ENCODE measurements at regions not wholly inside any gene's neighbourhood (a gene's known extent, or its start where the extent isn't known, plus 50 kb on each side); places are given as distances from the start of the nearest gene placed in this dataset.

DNA sequence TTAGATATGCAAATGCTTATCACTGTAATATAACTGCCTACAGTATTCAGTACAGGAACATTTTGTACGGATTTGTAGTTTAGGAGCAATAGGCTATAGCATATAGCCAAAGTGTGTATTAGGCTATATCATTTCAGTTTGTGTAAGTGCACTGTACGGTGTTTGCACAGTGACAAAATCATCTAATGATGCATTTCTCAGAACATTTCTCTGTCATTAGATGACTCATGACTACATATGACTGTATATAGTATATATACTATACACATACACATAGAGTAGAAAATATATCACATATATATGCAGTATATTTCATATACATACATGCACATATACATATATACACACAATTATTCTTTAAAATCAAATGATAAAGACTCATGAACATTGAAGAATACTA is 158.4 kb downstream of the PTCHD4 start (continued):
- TF ChIP-seq KAT7 (CRISPR knock-in tag; IDR thresholded peaks at IDR 0.05; ENCODE audit: borderline replicate concordance) (no peak), ZSCAN30 (CRISPR knock-in tag; IDR thresholded peaks at IDR 0.05) (no peak), NR2F2 (IDR thresholded peaks at IDR 0.05; ENCODE audit: borderline replicate concordance, low read depth) (no peak), NFYC (CRISPR knock-in tag; IDR thresholded peaks at IDR 0.05) (no peak)

DNA sequence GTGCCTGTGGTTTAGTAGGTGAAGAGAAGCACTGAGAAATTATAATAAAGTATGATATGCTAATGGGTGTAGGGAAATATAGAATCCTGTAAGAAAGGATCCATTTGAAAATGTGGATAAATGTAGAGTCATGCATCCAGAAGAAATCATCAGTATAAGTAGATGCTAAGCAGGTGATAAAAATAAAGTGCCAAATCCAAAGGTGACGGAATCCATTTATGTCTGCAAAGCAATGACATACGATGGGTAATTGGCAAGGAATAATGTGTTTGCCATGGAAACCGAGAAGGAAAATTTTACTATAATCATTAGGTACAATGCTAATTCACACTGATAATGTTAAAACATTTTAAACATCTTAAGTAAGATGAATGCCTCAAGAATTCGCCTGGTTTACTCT is 163.0 kb downstream of the OPN5 start:
- Histone ChIP-seq H3K9me3 (ENCODE audit: low read length) (no peaks in the 10 kb centered on the region), H3K4me1 (ENCODE audit: insufficient read depth, low read length) (no peaks in the 10 kb centered on the region), H3K4me3 (replicated peaks in 1 of 3; ENCODE audit: insufficient read depth in 1 of 3, low read depth in 2 of 3, low read length in 3 of 3) (no peak overlapping the region), H2AFZ (ENCODE audit: low read length) (no peak overlapping the region), H3K9ac (ENCODE audit: insufficient read depth, low read depth, low read length) (no peak overlapping the region), H4K20me1 (ENCODE audit: insufficient read depth, low read length) (no peaks in the 10 kb centered on the region; the same call in 1 of the 2 replicates), H3K27me3 (ENCODE audit: control insufficient read depth in 1 of 2, insufficient read depth in 2 of 2, low read length in 2 of 2) (no peaks in the 10 kb centered on the region), H3K36me3 (replicated peaks in 1 of 2; ENCODE audit: control insufficient read depth in 1 of 2, insufficient read depth in 2 of 2, low read length in 2 of 2) (peaks cover 7% of the 10 kb centered on the region in 2 experiments; a peak in 4 of 5 replicates), H3K27ac (ENCODE audit: extremely low read length, insufficient read depth, low read length) (no peak overlapping the region), H3K4me2 (ENCODE audit: low read depth, low read length) (no peak overlapping the region), H3K79me2 (ENCODE audit: insufficient read depth, low read length) (no peaks in the 10 kb centered on the region)
- BruUV-seq (replicated peaks) = no TSS peak
- intact Hi-C loops (cut with micrococcal nuclease; ENCODE audit: unreplicated experiment) = no loop called here
- DNase-seq (ENCODE audit: low spot score) (no peak), FAIRE-seq (no peak), ATAC-seq (no peak)
- WGBS (ENCODE audit: low lambda C conversion rate) = 77% methylated on average over 4 of the region's 4 CpGs
- in situ Hi-C loops (cut with HindIII; ENCODE audit: extremely low pct_ligation_motif_present, low pct_unique_long_range_greater_than_20kb) = no loop called here
- CTCF ChIA-PET (ENCODE audit: low intra/inter-chr PET ratio, low total read pairs) = no interaction called here
- TF ChIP-seq SMAD1 (CRISPR knock-in tag; IDR thresholded peaks at IDR 0.05; ENCODE audit: borderline replicate concordance, low read depth) (no peak), KLF13 (CRISPR knock-in tag; IDR thresholded peaks at IDR 0.05) (no peak), U2AF1 (optimal IDR thresholded peaks at IDR 0.05; ENCODE audit: low read depth, low read length) (no peak), SKI (IDR thresholded peaks at IDR 0.05; ENCODE audit: partially characterized antibody) (no peak), ZNF205 (CRISPR knock-in tag; IDR thresholded peaks at IDR 0.05) (no peak), ZNF777 (CRISPR knock-in tag; IDR thresholded peaks at IDR 0.05) (no peak), STAT5B (CRISPR knock-in tag; IDR thresholded peaks at IDR 0.05) (no peak), JARID2 (CRISPR knock-in tag; IDR thresholded peaks at IDR 0.05; ENCODE audit: insufficient replicate concordance) (no peak), JUNB (CRISPR knock-in tag; IDR thresholded peaks at IDR 0.05; ENCODE audit: borderline replicate concordance) (no peak), ZNF703 (CRISPR knock-in tag; IDR thresholded peaks at IDR 0.05; ENCODE audit: borderline replicate concordance) (no peak), ZNF816 (CRISPR knock-in tag; IDR thresholded peaks at IDR 0.05; ENCODE audit: borderline replicate concordance) (no peak), LCORL (IDR thresholded peaks at IDR 0.05) (no peak), LCORL (CRISPR knock-in tag; IDR thresholded peaks at IDR 0.05) (no peak), NFKBIZ (CRISPR knock-in tag; IDR thresholded peaks at IDR 0.05) (no peak), POLR2A (IDR thresholded peaks at IDR 0.05; ENCODE audit: insufficient read depth in 1 of 2, low read depth in 2 of 2, low read length in 2 of 2) (no peak)
- TF ChIP-seq, protein P1, sequence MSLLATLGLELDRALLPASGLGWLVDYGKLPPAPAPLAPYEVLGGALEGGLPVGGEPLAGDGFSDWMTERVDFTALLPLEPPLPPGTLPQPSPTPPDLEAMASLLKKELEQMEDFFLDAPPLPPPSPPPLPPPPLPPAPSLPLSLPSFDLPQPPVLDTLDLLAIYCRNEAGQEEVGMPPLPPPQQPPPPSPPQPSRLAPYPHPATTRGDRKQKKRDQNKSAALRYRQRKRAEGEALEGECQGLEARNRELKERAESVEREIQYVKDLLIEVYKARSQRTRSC (CRISPR knock-in tag; IDR thresholded peaks at IDR 0.05; ENCODE audit: low read depth) = no peak
- TF ChIP-seq, protein P2, sequence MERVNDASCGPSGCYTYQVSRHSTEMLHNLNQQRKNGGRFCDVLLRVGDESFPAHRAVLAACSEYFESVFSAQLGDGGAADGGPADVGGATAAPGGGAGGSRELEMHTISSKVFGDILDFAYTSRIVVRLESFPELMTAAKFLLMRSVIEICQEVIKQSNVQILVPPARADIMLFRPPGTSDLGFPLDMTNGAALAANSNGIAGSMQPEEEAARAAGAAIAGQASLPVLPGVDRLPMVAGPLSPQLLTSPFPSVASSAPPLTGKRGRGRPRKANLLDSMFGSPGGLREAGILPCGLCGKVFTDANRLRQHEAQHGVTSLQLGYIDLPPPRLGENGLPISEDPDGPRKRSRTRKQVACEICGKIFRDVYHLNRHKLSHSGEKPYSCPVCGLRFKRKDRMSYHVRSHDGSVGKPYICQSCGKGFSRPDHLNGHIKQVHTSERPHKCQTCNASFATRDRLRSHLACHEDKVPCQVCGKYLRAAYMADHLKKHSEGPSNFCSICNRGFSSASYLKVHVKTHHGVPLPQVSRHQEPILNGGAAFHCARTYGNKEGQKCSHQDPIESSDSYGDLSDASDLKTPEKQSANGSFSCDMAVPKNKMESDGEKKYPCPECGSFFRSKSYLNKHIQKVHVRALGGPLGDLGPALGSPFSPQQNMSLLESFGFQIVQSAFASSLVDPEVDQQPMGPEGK (CRISPR knock-in tag; IDR thresholded peaks at IDR 0.05) = no peak
- POLR2A ChIA-PET = no interaction called here
